OCI-LY7 (cell line): ENCODE measurements at regions not wholly inside any gene's neighbourhood (a gene's known extent, or its start where the extent isn't known, plus 50 kb on each side); places are given as distances from the start of the nearest gene placed in this dataset.
"Not testable (repeated sequence)": the region's sequence is repeated elsewhere in the genome, so short reads cannot be mapped to it uniquely, and the experiment has no call there.

ENCODE experiments used
- BruUV-seq: library from RNA; stranded (reverse); fragments of 400-500 nt; replicated peaks from 2 replicates; lab custom pipeline; 2021; lab: Mats Ljungman, UMichigan
- CTCF ChIA-PET: fragments of 300-600 bp; sonication (Branson Sonifier 250); formaldehyde crosslinking; loops from one replicate; lab custom pipeline; 2022; ENCODE audit warnings: antibody characterized with exemption; ENCODE audit not compliant: unreplicated experiment; lab: Charles Lee
- POLR2A ChIA-PET: fragments of 300-600 bp; sonication (Branson Sonifier 250); formaldehyde crosslinking; loops from one replicate; lab custom pipeline; 2022; ENCODE audit warnings: antibody characterized with exemption; lab: Charles Lee
- DNase-seq: peaks from one replicate; pipeline ENCODE4 v3.0.0-alpha.2; 2015; ENCODE audit warnings: low spot score
- H2AFZ ChIP-seq: fragments of 200-600 bp; sonication (generic), shearing (Covaris generic); 2 replicates; pipeline ENCODE4 v1.6.1; 2014; ENCODE audit warnings: mild to moderate bottlenecking, antibody characterized with exemption, low read length, moderate library complexity
- H3K27ac ChIP-seq: fragments of 200-600 bp; sonication (generic); 2 replicates; pipeline ENCODE4 v1.5.1; 2014; ENCODE audit warnings: mixed run types, low read depth, mild to moderate bottlenecking, moderate library complexity, low read length, inconsistent platforms; ENCODE audit not compliant: poor library complexity, severe bottlenecking
- H3K36me3 ChIP-seq: fragments of 200-600 bp; sonication (generic); 2 replicates; pipeline ENCODE4 v1.6.1; 2014; ENCODE audit warnings: mild to moderate bottlenecking, antibody characterized with exemption, low read length, moderate library complexity, mixed read lengths; ENCODE audit not compliant: insufficient read depth
- H3K4me1 ChIP-seq: fragments of 200-600 bp; sonication (generic); 2 replicates; pipeline ENCODE4 v1.5.1; 2014; ENCODE audit warnings: mild to moderate bottlenecking, low read length; ENCODE audit not compliant: insufficient read depth, poor library complexity, severe bottlenecking
- H3K4me2 ChIP-seq: fragments of 200-600 bp; sonication (generic); 2 replicates; pipeline ENCODE4 v1.6.1; 2014; ENCODE audit warnings: mild to moderate bottlenecking, low read length
- H3K4me3 ChIP-seq: fragments of 200-600 bp; sonication (generic); 2 replicates; pipeline ENCODE4 v1.5.1; 2014; ENCODE audit warnings: mild to moderate bottlenecking, low read depth, low read length; ENCODE audit not compliant: poor library complexity, severe bottlenecking
- H3K79me2 ChIP-seq: fragments of 200-600 bp; sonication (generic); 2 replicates; pipeline ENCODE4 v1.6.1; 2016; ENCODE audit warnings: low read depth, mild to moderate bottlenecking, low read length, moderate library complexity, mixed read lengths; ENCODE audit not compliant: insufficient read depth
- H3K9me2 ChIP-seq: fragments of 200-600 bp; sonication (generic); 2 replicates; pipeline ENCODE4 v1.6.1; 2016; ENCODE audit warnings: mild to moderate bottlenecking, low read length, mixed read lengths; ENCODE audit not compliant: insufficient read depth
- H3K9me3 ChIP-seq: fragments of 200-600 bp; sonication (generic); 2 replicates; pipeline ENCODE4 v1.6.1; 2014; ENCODE audit warnings: mild to moderate bottlenecking, mixed run types, low read length, mixed read lengths
- H4K20me1 ChIP-seq: fragments of 200-600 bp; sonication (generic); 2 replicates; pipeline ENCODE4 v1.6.1; 2014; ENCODE audit warnings: mild to moderate bottlenecking, antibody characterized with exemption, low read length, moderate library complexity, mixed read lengths; ENCODE audit not compliant: insufficient read depth
- EZH2phosphoT487 ChIP-seq: fragments of 200-600 bp; sonication (generic); IDR thresholded peaks from 2 replicates; pipeline ENCODE4 v1.6.1; 2018; ENCODE audit warnings: low read depth, borderline replicate concordance, mild to moderate bottlenecking, mixed run types, antibody characterized with exemption, low read length, moderate library complexity, mixed read lengths
- intact Hi-C: fragments of 100-400 bp; cut with micrococcal nuclease; formaldehyde crosslinking; loops from one replicate; pipeline ENCODE4 v1.10.0; 2022; ENCODE audit not compliant: unreplicated experiment
- TF ChIP-seq, protein P1 (sequence below): fragments of 200-600 bp; sonication (generic); conservative IDR thresholded peaks from 2 replicates; pipeline ENCODE4 v1.5.1; 2014; ENCODE audit warnings: mild to moderate bottlenecking, antibody characterized with exemption, low read length, moderate library complexity, mixed read lengths

DNA sequence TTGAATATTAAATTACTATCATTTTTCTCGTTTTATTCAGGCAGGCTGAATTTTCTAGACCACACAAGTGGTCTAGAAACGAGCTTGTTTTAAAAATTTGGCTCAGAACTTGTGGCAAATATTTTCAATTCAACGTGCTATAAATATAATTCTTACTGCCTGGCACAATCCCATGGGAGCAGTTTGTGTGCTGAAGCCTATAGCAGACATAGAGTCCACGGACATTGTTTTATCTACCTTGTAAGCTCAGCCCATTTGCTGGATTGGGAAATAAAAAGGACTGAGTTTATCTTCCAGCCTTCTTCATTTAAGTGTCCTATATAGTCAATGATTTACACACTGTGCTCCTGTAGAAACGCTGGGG, 103.4 kb downstream of the ZBTB18 start:
- Histone ChIP-seq H3K9me3 (no peaks in the 10 kb centered on the region), H4K20me1 (no peaks in the 10 kb centered on the region), H2AFZ (no peak overlapping the region), H3K27ac (no peak overlapping the region), H3K79me2 (no peaks in the 10 kb centered on the region), H3K36me3 (no peaks in the 10 kb centered on the region), H3K4me3 (no peak overlapping the region), H3K4me2 (no peak overlapping the region), H3K9me2 (no peaks in the 10 kb centered on the region), H3K4me1 (no peaks in the 10 kb centered on the region)
- CTCF ChIA-PET = no interaction called here
- TF ChIP-seq, protein P1, sequence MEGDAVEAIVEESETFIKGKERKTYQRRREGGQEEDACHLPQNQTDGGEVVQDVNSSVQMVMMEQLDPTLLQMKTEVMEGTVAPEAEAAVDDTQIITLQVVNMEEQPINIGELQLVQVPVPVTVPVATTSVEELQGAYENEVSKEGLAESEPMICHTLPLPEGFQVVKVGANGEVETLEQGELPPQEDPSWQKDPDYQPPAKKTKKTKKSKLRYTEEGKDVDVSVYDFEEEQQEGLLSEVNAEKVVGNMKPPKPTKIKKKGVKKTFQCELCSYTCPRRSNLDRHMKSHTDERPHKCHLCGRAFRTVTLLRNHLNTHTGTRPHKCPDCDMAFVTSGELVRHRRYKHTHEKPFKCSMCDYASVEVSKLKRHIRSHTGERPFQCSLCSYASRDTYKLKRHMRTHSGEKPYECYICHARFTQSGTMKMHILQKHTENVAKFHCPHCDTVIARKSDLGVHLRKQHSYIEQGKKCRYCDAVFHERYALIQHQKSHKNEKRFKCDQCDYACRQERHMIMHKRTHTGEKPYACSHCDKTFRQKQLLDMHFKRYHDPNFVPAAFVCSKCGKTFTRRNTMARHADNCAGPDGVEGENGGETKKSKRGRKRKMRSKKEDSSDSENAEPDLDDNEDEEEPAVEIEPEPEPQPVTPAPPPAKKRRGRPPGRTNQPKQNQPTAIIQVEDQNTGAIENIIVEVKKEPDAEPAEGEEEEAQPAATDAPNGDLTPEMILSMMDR = no peak
- TF ChIP-seq EZH2phosphoT487 = no peak
- BruUV-seq = no TSS peak
- DNase-seq = no peak
- POLR2A ChIA-PET = interaction anchor here (0.5 kb wide), 1 partner anchor 28 kb away, joined by 4 read pairs; no protein-coding TSS in a partner anchor
- intact Hi-C loops = no loop called here

GRCh38 chr1:244154872-244155531, 103.9 kb downstream of the ZBTB18 start:
- ChIA-PET POLR2A (no interaction called here), CTCF (no interaction called here)
- TF ChIP-seq EZH2phosphoT487 = no peak
- TF ChIP-seq, protein P1 = no peak
- H3K36me3 ChIP-seq = no peaks in the 10 kb centered on the region
- no TSS peak for BruUV-seq
- H2AFZ ChIP-seq = no peak overlapping the region
- no peak overlapping the region for H3K4me2 ChIP-seq
- no peaks in the 10 kb centered on the region for H3K9me3 ChIP-seq
- H3K9me2 ChIP-seq = no peaks in the 10 kb centered on the region
- no peaks in the 10 kb centered on the region for H4K20me1 ChIP-seq
- no peak overlapping the region for H3K27ac ChIP-seq
- H3K4me3 ChIP-seq = no peak overlapping the region
- H3K79me2 ChIP-seq = no peaks in the 10 kb centered on the region
- intact Hi-C loops = no loop called here
- H3K4me1 ChIP-seq = no peaks in the 10 kb centered on the region
- no peak for DNase-seq

- no peak overlapping the region for H2AFZ ChIP-seq
- no peak overlapping the region for H3K4me2 ChIP-seq
- H3K27ac ChIP-seq = no peak overlapping the region
- no peak for DNase-seq
- H3K9me3 ChIP-seq = no peaks in the 10 kb centered on the region
- H3K9me2 ChIP-seq = no peaks in the 10 kb centered on the region
- POLR2A ChIA-PET = no interaction called here
- BruUV-seq = no TSS peak
- CTCF ChIA-PET = no interaction called here
- H3K4me3 ChIP-seq = no peak overlapping the region
- intact Hi-C loops = no loop called here
- no peaks in the 10 kb centered on the region for H4K20me1 ChIP-seq
- H3K4me1 ChIP-seq = no peaks in the 10 kb centered on the region
- no peaks in the 10 kb centered on the region for H3K36me3 ChIP-seq
- TF ChIP-seq EZH2phosphoT487 = no peak
- TF ChIP-seq, protein P1 = no peak
- no peaks in the 10 kb centered on the region for H3K79me2 ChIP-seq
Observed at GRCh38 chr1:244155661-244156060, 104.6 kb downstream of the ZBTB18 start.

- BruUV-seq, H4K20me1 ChIP-seq, H3K4me3 ChIP-seq, H3K9me3 ChIP-seq, H3K9me2 ChIP-seq, H3K36me3 ChIP-seq, intact Hi-C loops, H3K4me1 ChIP-seq, H3K79me2 ChIP-seq, DNase-seq, H3K4me2 ChIP-seq, H2AFZ ChIP-seq, CTCF ChIA-PET, H3K27ac ChIP-seq: not testable (repeated sequence)
- POLR2A ChIA-PET = interaction anchor here (0.6 kb wide), 1 partner anchor 1110 kb away, joined by 4 read pairs; no protein-coding TSS in a partner anchor
Observed at GRCh38 chr1:244156617-244157016, 105.5 kb downstream of the ZBTB18 start.
